ENCODE measurements at regions not wholly inside any gene's neighbourhood (a gene's known extent, or its start where the extent isn't known, plus 50 kb on each side); places are given as distances from the start of the nearest gene placed in this dataset.

GRCh38 chr6:120682145-120682544 lies 652.1 kb downstream of the TBC1D32 start:
- H3K27ac ChIP-seq (ENCODE audit: insufficient read depth, low read length) = no peak overlapping the region
- no peaks in the 10 kb centered on the region for H4K20me1 ChIP-seq (ENCODE audit: insufficient read depth, low read length)
- no peak overlapping the region for H2BK120ac ChIP-seq (ENCODE audit: low read depth, low read length)
- no peak overlapping the region for H3K4me3 ChIP-seq (ENCODE audit: insufficient read depth, low read depth, low read length)
- H3K18ac ChIP-seq (ENCODE audit: low read depth, low read length) = no peak overlapping the region
- TF ChIP-seq CEBPB (IDR thresholded peaks at IDR 0.05; ENCODE audit: low read depth, low read length) (no peak), MAFK (IDR thresholded peaks at IDR 0.05; ENCODE audit: low read depth, low read length) (peak; percentile 94)
- H3K4ac ChIP-seq (ENCODE audit: low read depth, low read length) = no peak overlapping the region
- no peaks in the 10 kb centered on the region for H3K4me1 ChIP-seq (ENCODE audit: control insufficient read depth, insufficient read depth, low read length)
- no peak overlapping the region for H4K5ac ChIP-seq (ENCODE audit: low read depth, low read length)
- H2BK15ac ChIP-seq (ENCODE audit: low read depth, low read length) = no peak overlapping the region
- intact Hi-C loops (cut with micrococcal nuclease) (no loop called here), in situ Hi-C loops (cut with MboI; ENCODE audit: low sequenced_read_pairs) (no loop called here), dilution Hi-C loops (cut with HindIII; ENCODE audit: low sequenced_read_pairs, unreplicated experiment) (no loop called here)
- no CpG with 5 or more reads among the region's 3 CpGs for WGBS, 2 experiments (ENCODE audit: extremely low coverage in 2 of 2, insufficient read length in 1 of 2)
- no peak overlapping the region for H2AFZ ChIP-seq (replicated peaks; ENCODE audit: low read length, poor library complexity)
- H4K8ac ChIP-seq (ENCODE audit: low read depth in 2 of 2, low read length in 2 of 2) = no peak overlapping the region
- H3K27me3 ChIP-seq (ENCODE audit: control insufficient read depth, insufficient read depth, low read length) = no peaks in the 10 kb centered on the region
- ATAC-seq (ENCODE audit: low read depth) (no peak), DNase-seq (no peak)
- H4K91ac ChIP-seq (ENCODE audit: insufficient read depth, low read depth, low read length) = no peak overlapping the region
- no peaks in the 10 kb centered on the region for H3K9me1 ChIP-seq (ENCODE audit: insufficient read depth, low read length)
- no peak overlapping the region for H2BK20ac ChIP-seq (ENCODE audit: low read depth, low read length)
- H2AK5ac ChIP-seq (ENCODE audit: low read depth, low read length) = no peak overlapping the region
- BruUV-seq (replicated peaks) = no TSS peak
- no peaks in the 10 kb centered on the region for H3K79me1 ChIP-seq (ENCODE audit: low read depth in 1 of 2, low read length in 2 of 2)
- no peak overlapping the region for H3K23ac ChIP-seq (ENCODE audit: low read depth, low read length)
- ChIA-PET POLR2A (ENCODE audit: unreplicated experiment) (no interaction called here), CTCF (no interaction called here)
- no peak overlapping the region for H3K9ac ChIP-seq (ENCODE audit: low read depth, low read length)
- no peak overlapping the region for H3K4me2 ChIP-seq (ENCODE audit: low read depth, low read length)
- H2BK5ac ChIP-seq (ENCODE audit: low read depth, low read length, poor library complexity, severe bottlenecking) = no peak overlapping the region
- H3K14ac ChIP-seq (replicated peaks; ENCODE audit: low read depth, low read length) = no peak overlapping the region
- H3K9me3 ChIP-seq (ENCODE audit: control insufficient read depth, insufficient read depth, low read length) = 0 out of 2 replicates have a peak, but pooled peaks cover 1% of the 10 kb centered on the region
- no peaks in the 10 kb centered on the region for H3K36me3 ChIP-seq (ENCODE audit: control insufficient read depth, insufficient read depth, low read length)
- no peak overlapping the region for H3K56ac ChIP-seq (ENCODE audit: extremely low read depth, insufficient read depth, low read length)
- no peak overlapping the region for H2AK9ac ChIP-seq (replicated peaks; ENCODE audit: low read depth, low read length, poor library complexity)

All from IMR-90 (cell line).